Prostate gland (tissue), 2 donors: ENCODE measurements at regions not wholly inside any gene's neighbourhood (a gene's known extent, or its start where the extent isn't known, plus 50 kb on each side); places are given as distances from the start of the nearest gene placed in this dataset.

Experiments
- DNase-seq: peaks from one replicate; pipeline ENCODE4 v3.0.0-alpha.2; 2019; ENCODE audit warnings: low spot score
- H3K27ac ChIP-seq, 2 donors: fragments of 200-600 bp; sonication (generic); 2 replicates each; pipeline ENCODE4 v1.5.1; 2017 to 2019
- H3K27me3 ChIP-seq: fragments of 200-600 bp; sonication (generic); replicated peaks from 2 replicates; pipeline ENCODE4 v1.5.1; 2019; ENCODE audit not compliant: insufficient read depth
- H3K36me3 ChIP-seq, 2 donors: fragments of 200-600 bp; sonication (generic); 1 replicate in 1 of 2; 2 replicates in 1 of 2; pipeline versions ENCODE4 v1.5.1 to v1.8.1; 2017 to 2019
- H3K4me1 ChIP-seq: fragments of 200-600 bp; sonication (generic); replicated peaks from 2 replicates; pipeline ENCODE4 v1.5.1; 2019
- H3K4me3 ChIP-seq, 2 donors: fragments of 200-600 bp; sonication (generic); 2 replicates each; pipeline ENCODE4 v1.5.1; 2017 to 2019
- H3K9me3 ChIP-seq: fragments of 200-600 bp; sonication (generic); 2 replicates; pipeline ENCODE4 v1.5.1; 2017
- CTCF ChIP-seq, 4 experiments: fragments of 200-600 bp in 2 of 4; fragments of 450-650 bp in 2 of 4; sonication (generic) in 2 of 4; IDR thresholded peaks; 1 replicate in 3 of 4; 2 replicates in 1 of 4; pipeline ENCODE4 v1.5.1; 2016 to 2019; ENCODE audit warnings: antibody characterized with exemption in 4 of 4, mild to moderate bottlenecking in 2 of 4, moderate library complexity in 2 of 4
- POLR2A ChIP-seq: fragments of 450-650 bp; IDR thresholded peaks from one replicate; pipeline ENCODE4 v1.6.1; 2016; ENCODE audit warnings: antibody characterized with exemption, mild to moderate bottlenecking
- POLR2AphosphoS5 ChIP-seq: sonication (generic); formaldehyde crosslinking; IDR thresholded peaks from one replicate; pipeline ENCODE4 v1.6.1; 2017; ENCODE audit warnings: antibody characterized with exemption
- WGBS: methylation state at CpG from one replicate; pipeline ENCODE4 v1.1.5; 2018; 5-methylcytosine and 5-hydroxymethylcytosine counted together
- intact Hi-C: fragments of 100-400 bp; cut with DNase I; formaldehyde crosslinking; loops from one replicate; pipeline ENCODE4 v1.14.2; 2022

DNA sequence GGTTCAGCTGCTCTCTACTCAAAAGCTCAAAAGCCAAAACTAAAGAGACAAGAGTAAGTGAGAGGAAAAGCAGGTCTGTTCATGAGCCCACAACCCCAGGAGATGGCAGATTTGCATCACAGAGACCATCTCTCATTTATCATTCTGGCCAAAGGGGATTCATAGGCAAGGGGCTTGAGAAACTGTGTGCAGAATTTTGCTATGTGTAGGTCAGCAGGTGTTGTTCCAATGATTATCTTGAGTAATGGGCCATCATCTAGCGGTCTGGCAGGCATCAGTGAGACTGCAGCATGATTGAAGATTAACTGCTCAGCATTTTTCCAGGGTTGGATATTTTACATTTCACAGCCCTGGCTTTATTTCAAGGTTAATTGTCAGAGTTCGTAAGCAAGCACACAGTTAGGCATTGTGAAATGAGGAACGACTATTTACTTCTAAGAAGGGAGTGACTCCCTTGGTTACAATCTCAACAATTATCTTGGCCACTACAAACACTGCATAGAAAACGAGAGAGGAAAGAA lies 1204.6 kb upstream of the TMPRSS15 start:
- H3K27ac ChIP-seq = no peak overlapping the region
- no peaks in the 10 kb centered on the region for H3K36me3 ChIP-seq
- 8% methylated on average over 4 of the region's 4 CpGs for WGBS
- H3K27me3 ChIP-seq = no peaks in the 10 kb centered on the region
- no peaks in the 10 kb centered on the region for H3K4me1 ChIP-seq
- TF ChIP-seq CTCF (IDR thresholded peaks at IDR 0.05) (no peak), POLR2AphosphoS5 (no peak), POLR2A (no peak)
- no peak for DNase-seq
- no peaks in the 10 kb centered on the region for H3K9me3 ChIP-seq
- H3K4me3 ChIP-seq = no peak overlapping the region
- intact Hi-C loops = no loop called here

DNA sequence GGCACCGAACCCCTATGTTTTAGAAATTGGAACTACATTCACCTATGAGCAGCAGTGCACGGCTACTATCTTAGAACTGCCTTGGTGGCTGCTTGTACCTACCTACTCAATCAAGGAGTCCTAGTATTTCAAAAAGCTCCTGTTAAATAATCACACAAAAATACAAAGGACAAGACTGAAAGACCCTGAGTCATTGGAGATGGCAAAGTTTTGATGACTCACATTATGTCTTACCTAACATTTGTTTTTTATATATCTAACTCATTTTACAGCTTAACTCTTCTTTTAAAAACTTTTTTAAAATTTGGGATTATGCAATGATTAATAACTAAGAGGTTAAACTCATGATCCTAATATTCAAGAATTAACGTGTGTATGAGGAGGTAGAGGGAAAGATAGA lies 1206.0 kb upstream of the TMPRSS15 start:
- DNase-seq = no peak
- WGBS = 81% methylated on average over 3 of the region's 3 CpGs
- TF ChIP-seq POLR2A = no peak
- TF ChIP-seq CTCF (IDR thresholded peaks at IDR 0.05) = no peak
- no peak for TF ChIP-seq POLR2AphosphoS5
- intact Hi-C loops = no loop called here
- Histone ChIP-seq H3K4me1 (no peaks in the 10 kb centered on the region), H3K4me3 (no peak overlapping the region), H3K36me3 (no peaks in the 10 kb centered on the region), H3K27me3 (no peaks in the 10 kb centered on the region), H3K27ac (no peak overlapping the region), H3K9me3 (no peaks in the 10 kb centered on the region)

DNA sequence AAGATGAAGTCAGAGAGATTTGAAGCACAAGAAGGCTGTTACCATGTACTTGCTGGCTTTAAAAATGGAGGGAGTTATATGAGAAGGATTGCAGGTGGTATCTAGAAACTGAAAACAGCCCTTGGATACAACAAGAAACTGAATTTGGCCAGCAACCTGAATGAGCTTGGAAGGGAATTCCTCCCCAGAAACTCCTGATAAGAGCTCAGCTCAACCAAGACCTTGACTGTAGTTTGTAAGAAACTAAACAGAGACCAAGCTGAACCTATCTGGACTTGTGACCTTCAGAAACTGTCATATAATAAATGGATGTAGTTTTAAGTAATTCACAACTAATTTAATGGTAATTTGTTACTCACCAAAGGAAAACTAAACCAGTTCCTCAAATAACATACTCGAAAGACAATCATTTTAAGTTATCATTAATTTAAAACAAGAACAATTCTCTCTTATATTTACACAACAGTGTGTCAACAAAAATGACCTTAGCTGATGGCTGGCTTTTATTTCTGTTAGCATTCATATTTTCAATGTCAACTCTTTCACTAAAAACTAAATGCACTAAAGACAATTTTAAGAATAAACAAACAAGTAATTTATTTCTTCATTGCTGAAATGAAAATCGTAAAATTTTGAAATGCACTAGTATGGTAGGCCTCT lies 1218.4 kb upstream of the TMPRSS15 start:
- intact Hi-C loops = no loop called here
- Histone ChIP-seq H3K27ac (no peak overlapping the region), H3K27me3 (no peaks in the 10 kb centered on the region), H3K4me1 (no peaks in the 10 kb centered on the region), H3K36me3 (no peaks in the 10 kb centered on the region), H3K9me3 (no peaks in the 10 kb centered on the region), H3K4me3 (no peak overlapping the region)
- DNase-seq = no peak
- no peak for TF ChIP-seq POLR2A
- no peak for TF ChIP-seq CTCF (IDR thresholded peaks at IDR 0.05)
- TF ChIP-seq POLR2AphosphoS5 = no peak
- 73% methylated on average over 2 of the region's 2 CpGs for WGBS

GRCh38 chr21:19640964-19641363 lies 1237.4 kb upstream of the TMPRSS15 start:
- H3K36me3 ChIP-seq = no peaks in the 10 kb centered on the region
- no peak overlapping the region for H3K27ac ChIP-seq
- no peaks in the 10 kb centered on the region for H3K27me3 ChIP-seq
- TF ChIP-seq CTCF (IDR thresholded peaks at IDR 0.05) (no peak), POLR2AphosphoS5 (no peak), POLR2A (no peak)
- WGBS = 74% methylated on average over 7 of the region's 7 CpGs
- no peaks in the 10 kb centered on the region for H3K4me1 ChIP-seq
- DNase-seq = no peak
- H3K4me3 ChIP-seq = no peak overlapping the region
- H3K9me3 ChIP-seq = no peaks in the 10 kb centered on the region
- intact Hi-C loops = no loop called here

DNA sequence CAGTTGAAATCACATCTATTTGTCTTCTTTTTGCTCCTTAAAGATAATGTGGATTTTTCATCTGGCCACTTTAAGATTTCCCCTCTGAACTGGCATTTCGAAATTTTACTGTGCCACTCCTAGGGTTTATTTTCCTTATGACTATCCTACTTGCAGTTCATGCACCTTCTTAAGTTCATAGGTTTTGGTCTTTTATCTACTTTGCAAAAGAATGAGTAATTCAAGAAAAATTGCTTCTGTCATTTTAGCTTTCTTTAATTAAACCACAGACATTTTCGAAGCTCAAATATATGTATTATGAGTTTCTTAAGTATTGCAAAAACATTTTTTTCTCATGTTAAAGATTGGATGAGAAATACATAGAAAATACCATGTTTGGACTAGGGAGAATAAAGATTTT lies 1244.8 kb upstream of the TMPRSS15 start:
- Histone ChIP-seq H3K9me3 (no peaks in the 10 kb centered on the region), H3K4me3 (no peak overlapping the region), H3K27ac (no peak overlapping the region), H3K36me3 (no peaks in the 10 kb centered on the region), H3K27me3 (no peaks in the 10 kb centered on the region), H3K4me1 (no peaks in the 10 kb centered on the region)
- 82% methylated on average over 2 of the region's 2 CpGs for WGBS
- no peak for DNase-seq
- intact Hi-C loops = no loop called here
- TF ChIP-seq CTCF (IDR thresholded peaks at IDR 0.05) (no peak), POLR2AphosphoS5 (no peak), POLR2A (no peak)
